22Rv1 (cell line): ENCODE measurements at regions not wholly inside any gene's neighbourhood (a gene's known extent, or its start where the extent isn't known, plus 50 kb on each side); places are given as distances from the start of the nearest gene placed in this dataset.

ENCODE experiments used
- CTCF ChIP-seq: fragments of 450-650 bp; IDR thresholded peaks from 2 replicates; pipeline ENCODE4 v1.5.1; 2017; ENCODE audit warnings: mild to moderate bottlenecking
- ZFX ChIP-seq: fragments of 450-650 bp; IDR thresholded peaks from 2 replicates; pipeline ENCODE4 v1.6.1; 2017; ENCODE audit warnings: antibody characterized with exemption, borderline replicate concordance

GRCh38 chr1:168369655-168370054 is 89.0 kb downstream of the TBX19 start:
- TF ChIP-seq CTCF, result no peak
- TF ChIP-seq ZFX, result no peak
